ENCODE measurements at regions not wholly inside any gene's neighbourhood (a gene's known extent, or its start where the extent isn't known, plus 50 kb on each side); places are given as distances from the start of the nearest gene placed in this dataset.

DNA sequence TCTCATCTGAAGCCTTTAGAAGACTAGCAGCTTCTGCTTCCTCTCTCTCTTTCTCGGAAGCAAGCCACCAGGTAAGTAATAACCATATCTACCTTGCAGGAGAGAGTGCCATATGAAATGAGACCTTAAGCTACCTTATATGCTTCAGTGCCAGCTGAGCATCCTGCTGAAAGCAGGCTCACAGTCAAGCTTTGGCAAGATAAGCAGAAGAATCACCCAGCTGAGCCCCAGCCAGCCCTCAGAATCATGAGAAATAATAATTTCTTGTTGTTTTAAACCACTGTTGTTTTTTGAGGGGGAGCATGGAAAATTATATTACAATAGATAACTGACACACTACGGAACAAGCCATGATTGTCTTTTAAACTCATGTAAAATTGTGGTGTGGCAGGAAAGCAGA, 514.4 kb downstream of the MBD2 start:
- Histone ChIP-seq H3K4me1 (ENCODE audit: control insufficient read depth in 1 of 2, insufficient read depth in 2 of 2, low read length in 2 of 2) (no peaks in the 10 kb centered on the region), H3K9me3 (ENCODE audit: control insufficient read depth, low read length) (peaks cover 6% of the 10 kb centered on the region), H3K36me3 (ENCODE audit: control insufficient read depth in 1 of 2, insufficient read depth in 2 of 2, low read length in 1 of 2) (no peaks in the 10 kb centered on the region), H3K27ac (ENCODE audit: low read depth in 1 of 2, low read length in 2 of 2) (no peak overlapping the region), H3K27me3 (ENCODE audit: control insufficient read depth in 1 of 2, insufficient read depth in 2 of 2, low read length in 1 of 2) (peaks cover 0 to 2% of the 10 kb centered on the region in 2 donors), H3K4me3 (ENCODE audit: low read length in 2 of 2) (no peak overlapping the region)
- 77 to 84% methylated on average over 2 of the region's 2 CpGs for WGBS, 2 donors
- DNase-seq (no peak), ATAC-seq (ENCODE audit: low FRiP score) (no peak)
- intact Hi-C loops (cut with DNase I): no loop called here

DNA sequence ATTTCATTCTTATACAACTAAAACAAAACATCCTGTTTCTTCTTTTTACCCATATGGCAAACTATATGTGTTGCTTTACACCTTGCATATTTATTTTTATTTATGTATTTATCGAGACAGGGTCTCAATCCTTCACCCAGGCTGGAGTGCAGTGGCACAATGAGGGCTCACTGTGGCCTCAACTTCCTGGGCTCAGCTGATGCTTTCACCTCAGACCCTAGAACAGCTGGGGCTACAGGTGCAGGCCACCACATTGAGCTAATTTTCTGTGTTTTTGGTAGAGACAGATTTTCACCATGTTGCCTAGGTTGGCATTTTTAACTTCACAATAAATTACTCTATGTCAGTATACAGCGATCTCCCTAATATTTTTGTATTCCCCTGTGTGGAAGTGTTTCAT, 522.0 kb downstream of the MBD2 start:
- Histone ChIP-seq H3K27me3 (ENCODE audit: control insufficient read depth in 1 of 2, insufficient read depth in 2 of 2, low read length in 1 of 2) (no peaks in the 10 kb centered on the region), H3K9me3 (ENCODE audit: control insufficient read depth, low read length) (no peaks in the 10 kb centered on the region), H3K4me1 (ENCODE audit: control insufficient read depth in 1 of 2, insufficient read depth in 2 of 2, low read length in 2 of 2) (no peaks in the 10 kb centered on the region), H3K4me3 (ENCODE audit: low read length in 2 of 2) (no peak overlapping the region), H3K27ac (ENCODE audit: low read depth in 1 of 2, low read length in 2 of 2) (no peak overlapping the region), H3K36me3 (ENCODE audit: control insufficient read depth in 1 of 2, insufficient read depth in 2 of 2, low read length in 1 of 2) (no peaks in the 10 kb centered on the region)
- intact Hi-C loops (cut with DNase I): no loop called here
- DNase-seq (no peak), ATAC-seq (ENCODE audit: low FRiP score) (no peak)
- 79 to 80% methylated on average over 2 of the region's 2 CpGs for WGBS, 2 donors

DNA sequence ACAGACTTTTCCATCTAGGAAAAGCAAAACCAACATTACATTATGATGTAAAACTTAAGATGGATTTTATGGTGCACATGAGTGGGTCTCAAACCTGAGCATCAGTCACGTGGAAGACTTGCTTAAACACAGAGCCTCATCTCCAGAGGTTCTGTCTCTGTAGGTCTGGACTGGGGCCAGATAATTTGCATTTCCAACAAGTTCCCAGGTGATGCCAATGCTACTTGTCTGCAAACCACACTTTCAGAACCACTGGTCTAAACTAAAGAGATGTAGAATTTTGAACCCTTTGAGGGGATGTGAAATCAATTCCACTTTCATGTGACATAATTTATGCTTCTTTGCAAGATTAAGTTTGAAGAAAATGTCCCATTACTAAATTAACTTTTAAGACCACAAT, 522.8 kb downstream of the MBD2 start:
- intact Hi-C loops (cut with DNase I): no loop called here
- Histone ChIP-seq H3K27me3 (ENCODE audit: control insufficient read depth in 1 of 2, insufficient read depth in 2 of 2, low read length in 1 of 2) (no peaks in the 10 kb centered on the region), H3K36me3 (ENCODE audit: control insufficient read depth in 1 of 2, insufficient read depth in 2 of 2, low read length in 1 of 2) (no peaks in the 10 kb centered on the region), H3K9me3 (ENCODE audit: control insufficient read depth, low read length) (no peaks in the 10 kb centered on the region), H3K4me3 (ENCODE audit: low read length in 2 of 2) (no peak overlapping the region), H3K4me1 (ENCODE audit: control insufficient read depth in 1 of 2, insufficient read depth in 2 of 2, low read length in 2 of 2) (no peaks in the 10 kb centered on the region), H3K27ac (ENCODE audit: low read depth in 1 of 2, low read length in 2 of 2) (no peak overlapping the region)
- ATAC-seq (ENCODE audit: low FRiP score): no peak
- no peak for DNase-seq
- 63 to 64% methylated on average over 1 of the region's 1 CpG for WGBS, 2 donors

DNA sequence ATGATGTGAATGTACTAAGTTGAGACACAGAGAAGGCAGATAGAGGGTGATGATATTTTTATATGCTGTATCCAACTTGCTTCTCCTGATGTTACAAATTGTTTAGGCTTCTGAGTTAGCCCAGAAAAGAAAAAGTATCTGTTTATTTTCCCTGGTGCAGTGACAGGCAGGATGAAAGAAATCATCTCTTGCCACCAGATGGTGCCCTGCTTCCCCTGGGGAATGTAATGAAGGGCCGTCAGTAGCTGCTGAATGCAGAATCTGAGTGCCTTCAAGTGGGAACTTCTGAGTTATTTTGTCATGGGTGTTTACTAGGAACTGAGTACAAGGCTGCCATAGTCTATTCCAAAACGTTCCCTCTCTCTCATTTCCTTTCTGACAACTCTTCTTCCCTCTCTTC, 525.6 kb downstream of the MBD2 start:
- intact Hi-C loops (cut with DNase I): loop anchor here in 1 of 2 donors (10.0 kb wide), 1 partner anchor 426 kb away; no protein-coding TSS in a partner anchor
- Histone ChIP-seq H3K4me1 (ENCODE audit: control insufficient read depth in 1 of 2, insufficient read depth in 2 of 2, low read length in 2 of 2) (no peaks in the 10 kb centered on the region), H3K27ac (ENCODE audit: low read depth in 1 of 2, low read length in 2 of 2) (no peak overlapping the region), H3K27me3 (ENCODE audit: control insufficient read depth in 1 of 2, insufficient read depth in 2 of 2, low read length in 1 of 2) (no peaks in the 10 kb centered on the region), H3K36me3 (ENCODE audit: control insufficient read depth in 1 of 2, insufficient read depth in 2 of 2, low read length in 1 of 2) (no peaks in the 10 kb centered on the region), H3K4me3 (ENCODE audit: low read length in 2 of 2) (no peak overlapping the region), H3K9me3 (ENCODE audit: control insufficient read depth, low read length) (peaks cover 1% of the 10 kb centered on the region)
- no peak for ATAC-seq (ENCODE audit: low FRiP score)
- 2% methylated on average over 2 of the region's 2 CpGs for WGBS, 2 donors
- no peak for DNase-seq

DNA sequence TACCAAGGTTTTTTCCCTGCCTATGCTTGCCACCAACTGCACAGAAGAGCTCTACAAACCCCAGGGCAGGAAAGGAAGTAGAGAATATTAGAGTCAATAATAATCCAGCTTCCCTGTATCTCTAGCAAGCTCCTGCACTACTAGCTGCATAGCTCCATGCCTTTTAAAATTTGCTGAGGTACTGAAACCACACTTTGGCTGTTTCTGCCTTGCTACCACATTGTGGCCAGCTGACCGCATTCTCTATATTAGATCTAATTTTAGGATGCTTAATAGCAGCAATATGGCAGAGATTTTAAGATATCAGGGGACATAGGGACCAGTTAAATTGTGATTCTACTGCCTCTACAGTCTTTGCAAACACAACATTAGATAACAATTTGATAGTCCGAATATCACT, 534.6 kb downstream of the MBD2 start:
- H3K4me1 ChIP-seq (ENCODE audit: control insufficient read depth in 1 of 2, insufficient read depth in 2 of 2, low read length in 2 of 2): no peaks in the 10 kb centered on the region
- ATAC-seq (ENCODE audit: low FRiP score): no peak
- no peak overlapping the region for H3K4me3 ChIP-seq (ENCODE audit: low read length in 2 of 2)
- no peak overlapping the region for H3K27ac ChIP-seq (ENCODE audit: low read depth in 1 of 2, low read length in 2 of 2)
- DNase-seq: no peak
- no peaks in the 10 kb centered on the region for H3K27me3 ChIP-seq (ENCODE audit: control insufficient read depth in 1 of 2, insufficient read depth in 2 of 2, low read length in 1 of 2)
- intact Hi-C loops (cut with DNase I): loop anchor here in 1 of 2 donors (10.0 kb wide), 1 partner anchor 435 kb away; no protein-coding TSS in a partner anchor
- H3K9me3 ChIP-seq (ENCODE audit: control insufficient read depth, low read length): no peaks in the 10 kb centered on the region
- H3K36me3 ChIP-seq (ENCODE audit: control insufficient read depth in 1 of 2, insufficient read depth in 2 of 2, low read length in 1 of 2): no peaks in the 10 kb centered on the region
- WGBS, 2 donors: 76 to 79% methylated on average over 2 of the region's 2 CpGs

DNA sequence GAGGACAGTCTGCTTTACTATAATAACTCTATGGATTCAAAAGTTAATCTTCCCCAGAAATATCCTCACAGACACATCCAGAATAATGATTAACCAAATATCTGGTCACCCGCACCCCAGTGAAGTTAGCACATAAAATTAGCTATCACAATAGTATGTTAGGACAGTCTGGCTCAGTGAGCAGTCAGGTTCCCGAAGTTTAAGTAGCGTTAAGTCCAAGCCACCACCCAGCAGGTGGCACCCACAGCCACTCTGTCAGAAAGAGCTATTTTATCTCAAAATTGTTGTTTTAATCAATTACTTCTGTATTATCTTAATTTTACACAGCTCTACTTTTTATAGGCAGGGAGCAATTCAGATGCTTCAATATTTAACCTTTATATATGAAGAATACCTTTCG, 537.5 kb downstream of the MBD2 start:
- H3K36me3 ChIP-seq (ENCODE audit: control insufficient read depth in 1 of 2, insufficient read depth in 2 of 2, low read length in 1 of 2): no peaks in the 10 kb centered on the region
- ATAC-seq (ENCODE audit: low FRiP score) (no peak), DNase-seq (no peak)
- H3K9me3 ChIP-seq (ENCODE audit: control insufficient read depth, low read length): no peaks in the 10 kb centered on the region
- intact Hi-C loops (cut with DNase I): no loop called here
- H3K27me3 ChIP-seq (ENCODE audit: control insufficient read depth in 1 of 2, insufficient read depth in 2 of 2, low read length in 1 of 2): no peaks in the 10 kb centered on the region
- H3K27ac ChIP-seq (ENCODE audit: low read depth in 1 of 2, low read length in 2 of 2): no peak overlapping the region
- WGBS, 2 donors: 74 to 75% methylated on average over 4 of the region's 4 CpGs
- H3K4me3 ChIP-seq (ENCODE audit: low read length in 2 of 2): no peak overlapping the region
- H3K4me1 ChIP-seq (ENCODE audit: control insufficient read depth in 1 of 2, insufficient read depth in 2 of 2, low read length in 2 of 2): no peaks in the 10 kb centered on the region

DNA sequence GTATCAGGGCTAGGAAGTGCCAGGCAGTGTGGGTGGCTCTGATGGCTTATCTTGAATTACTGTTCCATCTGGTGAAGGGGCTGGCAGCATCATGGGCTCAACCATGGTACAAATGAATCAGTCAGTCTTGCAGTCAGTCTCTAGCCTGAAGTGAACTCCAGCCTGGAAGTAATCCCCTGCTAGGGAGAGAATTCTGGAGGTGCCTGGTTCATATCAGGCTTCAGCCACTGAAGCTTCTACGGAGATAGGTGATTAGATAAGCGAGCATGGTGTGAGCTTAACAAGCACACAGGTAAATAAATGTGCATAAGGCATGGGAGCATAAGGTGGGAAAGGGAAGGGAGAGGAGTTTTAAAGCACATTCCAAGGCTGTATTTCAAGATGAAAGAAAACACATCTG, 541.7 kb downstream of the MBD2 start:
- Histone ChIP-seq H3K27me3 (ENCODE audit: control insufficient read depth in 1 of 2, insufficient read depth in 2 of 2, low read length in 1 of 2) (no peaks in the 10 kb centered on the region), H3K4me3 (ENCODE audit: low read length in 2 of 2) (no peak overlapping the region), H3K27ac (ENCODE audit: low read depth in 1 of 2, low read length in 2 of 2) (no peak overlapping the region), H3K4me1 (ENCODE audit: control insufficient read depth in 1 of 2, insufficient read depth in 2 of 2, low read length in 2 of 2) (no peaks in the 10 kb centered on the region), H3K36me3 (ENCODE audit: control insufficient read depth in 1 of 2, insufficient read depth in 2 of 2, low read length in 1 of 2) (no peaks in the 10 kb centered on the region), H3K9me3 (ENCODE audit: control insufficient read depth, low read length) (no peaks in the 10 kb centered on the region)
- no peak for DNase-seq
- intact Hi-C loops (cut with DNase I): no loop called here
- no peak for ATAC-seq (ENCODE audit: low FRiP score)
- 69 to 84% methylated on average over 2 of the region's 2 CpGs for WGBS, 2 donors

DNA sequence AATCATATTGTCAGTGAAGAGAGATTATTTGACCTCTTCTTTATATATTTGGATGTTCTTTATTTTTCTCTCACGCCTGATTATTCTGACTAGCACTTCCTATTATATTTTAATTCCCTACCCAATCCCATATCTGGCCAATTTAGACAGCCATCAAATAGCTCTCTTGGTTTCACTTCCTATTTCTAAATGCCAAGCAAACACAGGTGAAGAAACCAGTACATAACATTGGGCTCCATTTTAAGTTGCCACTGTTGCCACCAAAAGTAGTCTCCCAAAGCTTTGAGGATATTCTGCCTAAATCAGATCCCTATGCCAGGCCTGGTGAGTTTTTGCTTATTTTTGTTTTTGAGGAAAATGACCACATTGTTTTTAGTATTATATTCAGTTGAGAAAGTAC, 547.0 kb downstream of the MBD2 start:
- 85 to 90% methylated on average over 1 of the region's 1 CpG for WGBS, 2 donors

DNA sequence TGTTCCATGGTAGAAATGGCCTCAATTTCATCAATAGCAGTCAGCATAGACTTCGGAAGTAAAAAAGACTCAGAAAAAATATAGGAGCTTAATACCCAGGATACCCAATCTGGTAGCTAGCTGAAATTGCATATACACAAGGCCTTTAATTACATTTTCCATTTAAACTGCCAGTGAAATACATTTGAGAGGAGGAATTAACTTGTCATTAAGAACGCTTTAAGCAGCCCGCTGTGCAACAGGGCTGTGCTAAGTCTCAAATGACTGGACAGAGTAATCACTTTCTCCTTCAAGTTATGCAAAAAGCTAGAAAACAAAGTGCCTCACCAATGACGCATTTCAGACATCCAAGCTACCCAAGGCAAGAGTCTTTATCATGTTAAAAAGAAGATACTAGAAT, 558.8 kb downstream of the MBD2 start:
- H3K36me3 ChIP-seq (ENCODE audit: control insufficient read depth in 1 of 2, insufficient read depth in 2 of 2, low read length in 1 of 2): no peaks in the 10 kb centered on the region
- intact Hi-C loops (cut with DNase I): no loop called here
- DNase-seq (no peak), ATAC-seq (ENCODE audit: low FRiP score) (no peak)
- no peaks in the 10 kb centered on the region for H3K9me3 ChIP-seq (ENCODE audit: control insufficient read depth, low read length)
- H3K4me3 ChIP-seq (ENCODE audit: low read length in 2 of 2): no peak overlapping the region
- 76 to 80% methylated on average over 4 of the region's 4 CpGs for WGBS, 2 donors
- H3K27ac ChIP-seq (ENCODE audit: low read depth in 1 of 2, low read length in 2 of 2): no peak overlapping the region
- H3K4me1 ChIP-seq (ENCODE audit: control insufficient read depth in 1 of 2, insufficient read depth in 2 of 2, low read length in 2 of 2): no peaks in the 10 kb centered on the region
- H3K27me3 ChIP-seq (ENCODE audit: control insufficient read depth in 1 of 2, insufficient read depth in 2 of 2, low read length in 1 of 2): no peaks in the 10 kb centered on the region

More for the DNA sequence above, 547.0 kb downstream of the MBD2 start:
- DNase-seq (no peak), ATAC-seq (ENCODE audit: low FRiP score) (no peak)
- no peaks in the 10 kb centered on the region for H3K4me1 ChIP-seq (ENCODE audit: control insufficient read depth in 1 of 2, insufficient read depth in 2 of 2, low read length in 2 of 2)
- H3K4me3 ChIP-seq (ENCODE audit: low read length in 2 of 2): no peak overlapping the region
- intact Hi-C loops (cut with DNase I): no loop called here
- no peaks in the 10 kb centered on the region for H3K36me3 ChIP-seq (ENCODE audit: control insufficient read depth in 1 of 2, insufficient read depth in 2 of 2, low read length in 1 of 2)
- no peaks in the 10 kb centered on the region for H3K9me3 ChIP-seq (ENCODE audit: control insufficient read depth, low read length)
- no peak overlapping the region for H3K27ac ChIP-seq (ENCODE audit: low read depth in 1 of 2, low read length in 2 of 2)
- H3K27me3 ChIP-seq (ENCODE audit: control insufficient read depth in 1 of 2, insufficient read depth in 2 of 2, low read length in 1 of 2): no peaks in the 10 kb centered on the region
